Lung microvascular endothelial cell (primary cell): ENCODE measurements at regions not wholly inside any gene's neighbourhood (a gene's known extent, or its start where the extent isn't known, plus 50 kb on each side); places are given as distances from the start of the nearest gene placed in this dataset.
A peak's percentile ranks its signal among the peaks of the same experiment; 100 is the strongest.

Experiments
- DNase-seq, 2 donors: peaks; one replicate each; pipeline versions ENCODE4 v3.0.0 to v3.0.0-alpha.2; 2010; ENCODE audit warnings: low read depth in 2 of 2

- no peak for DNase-seq
Observed at GRCh38 chr21:16536140-16536539, 806.4 kb downstream of the USP25 start.

GRCh38 chr21:16536643-16537434, 807.1 kb downstream of the USP25 start:
- peak; percentile 62 to 71 for DNase-seq

GRCh38 chr21:16537501-16537900, 807.7 kb downstream of the USP25 start:
- DNase-seq: no peak

GRCh38 chr21:16538405-16538804, 808.6 kb downstream of the USP25 start:
- no peak for DNase-seq

GRCh38 chr21:16538936-16539440, 809.2 kb downstream of the USP25 start:
- no peak for DNase-seq

GRCh38 chr21:16540966-16541727, 811.4 kb downstream of the USP25 start:
- DNase-seq: peak in 1 of 2 donors; percentile 48

- DNase-seq: no peak
Observed at GRCh38 chr21:16550118-16550517, 820.3 kb downstream of the USP25 start.

- DNase-seq: peak in 1 of 2 donors; percentile 47
Observed at GRCh38 chr21:16550917-16551741, 821.3 kb downstream of the USP25 start.

GRCh38 chr21:16552880-16553279, 823.1 kb downstream of the USP25 start:
- DNase-seq: no peak

GRCh38 chr21:16554503-16554902, 824.7 kb downstream of the USP25 start:
- DNase-seq: peak; percentile 39 to 97

- no peak for DNase-seq
Observed at GRCh38 chr21:16563116-16563515, 833.3 kb downstream of the USP25 start.

GRCh38 chr21:16563795-16564194, 834.0 kb downstream of the USP25 start:
- peak; percentile 33 to 76 for DNase-seq

- no peak for DNase-seq
Observed at GRCh38 chr21:16568244-16568643, 838.5 kb downstream of the USP25 start.

- DNase-seq: no peak
Observed at GRCh38 chr21:16568661-16569060, 838.9 kb downstream of the USP25 start.

GRCh38 chr21:16569679-16570078, 839.9 kb downstream of the USP25 start:
- no peak for DNase-seq

- no peak for DNase-seq
Observed at GRCh38 chr21:16570171-16570570, 840.4 kb downstream of the USP25 start.

GRCh38 chr21:16570856-16571255, 841.1 kb downstream of the USP25 start:
- no peak for DNase-seq

GRCh38 chr21:16571594-16571993, 841.8 kb downstream of the USP25 start:
- DNase-seq: no peak

GRCh38 chr21:16572032-16572431, 842.2 kb downstream of the USP25 start:
- peak in 1 of 2 donors; percentile 41 for DNase-seq

- peak; percentile 24 to 81 for DNase-seq
Observed at GRCh38 chr21:16573578-16573977, 843.8 kb downstream of the USP25 start.

GRCh38 chr21:16577975-16578374, 848.2 kb downstream of the USP25 start:
- no peak for DNase-seq

GRCh38 chr21:16578912-16579311, 849.1 kb downstream of the USP25 start:
- DNase-seq: no peak
